PC-3 (cell line): ENCODE measurements at regions not wholly inside any gene's neighbourhood (a gene's known extent, or its start where the extent isn't known, plus 50 kb on each side); places are given as distances from the start of the nearest gene placed in this dataset.

Experiments used
- EZH2 ChIP-seq: fragments of 300-600 bp; sonication (generic); IDR thresholded peaks from one replicate; pipeline ENCODE4 v1.6.1; 2017; ENCODE audit warnings: antibody characterized with exemption, mild to moderate bottlenecking, low read length; ENCODE audit not compliant: unreplicated experiment
- EZH2phosphoT487 ChIP-seq: fragments of 300-600 bp; sonication (generic); IDR thresholded peaks from 2 replicates; pipeline ENCODE4 v1.6.1; 2018; ENCODE audit warnings: mild to moderate bottlenecking, antibody characterized with exemption, low read length, borderline replicate concordance
- TF ChIP-seq, protein P1 (sequence below): fragments of 300-600 bp; sonication (generic); conservative IDR thresholded peaks from 2 replicates; pipeline ENCODE4 v1.5.1; 2017; ENCODE audit warnings: antibody characterized with exemption, low read depth, mild to moderate bottlenecking, low read length

DNA sequence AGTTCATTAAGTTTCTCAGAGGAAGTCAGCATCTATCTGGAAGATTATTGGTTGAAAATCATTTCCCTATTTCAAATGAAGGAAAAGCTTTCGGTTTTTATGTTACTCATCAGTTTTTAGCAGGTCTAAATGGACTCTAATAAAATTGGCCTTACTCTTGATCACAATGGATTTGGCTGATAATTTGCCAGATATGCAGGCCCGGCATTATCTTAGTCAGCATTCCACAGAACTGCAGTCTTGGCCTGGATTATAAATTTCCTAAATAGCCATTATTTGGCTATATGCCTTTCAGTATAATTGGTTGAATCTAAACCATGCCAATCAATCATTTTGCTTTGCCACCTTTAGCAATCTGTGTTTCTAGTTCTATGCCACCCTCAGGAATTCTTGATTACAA lies 91.7 kb upstream of the KCNQ5 start:
- TF ChIP-seq, protein P1, sequence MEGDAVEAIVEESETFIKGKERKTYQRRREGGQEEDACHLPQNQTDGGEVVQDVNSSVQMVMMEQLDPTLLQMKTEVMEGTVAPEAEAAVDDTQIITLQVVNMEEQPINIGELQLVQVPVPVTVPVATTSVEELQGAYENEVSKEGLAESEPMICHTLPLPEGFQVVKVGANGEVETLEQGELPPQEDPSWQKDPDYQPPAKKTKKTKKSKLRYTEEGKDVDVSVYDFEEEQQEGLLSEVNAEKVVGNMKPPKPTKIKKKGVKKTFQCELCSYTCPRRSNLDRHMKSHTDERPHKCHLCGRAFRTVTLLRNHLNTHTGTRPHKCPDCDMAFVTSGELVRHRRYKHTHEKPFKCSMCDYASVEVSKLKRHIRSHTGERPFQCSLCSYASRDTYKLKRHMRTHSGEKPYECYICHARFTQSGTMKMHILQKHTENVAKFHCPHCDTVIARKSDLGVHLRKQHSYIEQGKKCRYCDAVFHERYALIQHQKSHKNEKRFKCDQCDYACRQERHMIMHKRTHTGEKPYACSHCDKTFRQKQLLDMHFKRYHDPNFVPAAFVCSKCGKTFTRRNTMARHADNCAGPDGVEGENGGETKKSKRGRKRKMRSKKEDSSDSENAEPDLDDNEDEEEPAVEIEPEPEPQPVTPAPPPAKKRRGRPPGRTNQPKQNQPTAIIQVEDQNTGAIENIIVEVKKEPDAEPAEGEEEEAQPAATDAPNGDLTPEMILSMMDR: no peak
- no peak for TF ChIP-seq EZH2
- TF ChIP-seq EZH2phosphoT487: no peak
